ENCODE measurements at regions not wholly inside any gene's neighbourhood (a gene's known extent, or its start where the extent isn't known, plus 50 kb on each side); places are given as distances from the start of the nearest gene placed in this dataset.
"Not testable (repeated sequence)": the region's sequence is repeated elsewhere in the genome, so short reads cannot be mapped to it uniquely, and the experiment has no call there.

- no peaks in the 10 kb centered on the region for H3K79me2 ChIP-seq (ENCODE audit: control insufficient read depth, insufficient read depth, low read length, poor library complexity)
- H2AK5ac ChIP-seq (ENCODE audit: low read length), result no peak overlapping the region
- H3K14ac ChIP-seq (ENCODE audit: low read length), result no peak overlapping the region
- no peaks in the 10 kb centered on the region for H3K27me3 ChIP-seq (ENCODE audit: insufficient read depth, low read length)
- no peak overlapping the region for H3K23ac ChIP-seq (ENCODE audit: low read length)
- no peaks in the 10 kb centered on the region for H3K9me3 ChIP-seq (ENCODE audit: insufficient read depth, low read depth, low read length)
- H4K12ac ChIP-seq (ENCODE audit: low read depth, low read length), result no peak overlapping the region
- no peak for DNase-seq
- H4K91ac ChIP-seq (ENCODE audit: low read depth, low read length), result no peak overlapping the region
- H3K4me1 ChIP-seq (ENCODE audit: control insufficient read depth in 1 of 2, insufficient read depth in 2 of 2, low read length in 2 of 2), result no peaks in the 10 kb centered on the region
- no peak overlapping the region for H2AFZ ChIP-seq (ENCODE audit: insufficient read depth, low read length, poor library complexity)
- H2BK120ac ChIP-seq (ENCODE audit: insufficient read depth, low read length, poor library complexity), result no peak overlapping the region
- H2BK12ac ChIP-seq (ENCODE audit: low read length), result no peak overlapping the region
- no peak overlapping the region for H3K18ac ChIP-seq (ENCODE audit: low read length)
- H3K27ac ChIP-seq (ENCODE audit: low read depth, low read length), result no peak overlapping the region
- H3K79me1 ChIP-seq (ENCODE audit: low read length), result no peaks in the 10 kb centered on the region
- H3K36me3 ChIP-seq (ENCODE audit: control insufficient read depth in 1 of 2, insufficient read depth in 2 of 2, low read length in 2 of 2), result no peaks in the 10 kb centered on the region
- no peak overlapping the region for H3K9ac ChIP-seq (ENCODE audit: low read length)
- no peak overlapping the region for H4K8ac ChIP-seq (ENCODE audit: low read depth, low read length)
- no CpG with 5 or more reads among the region's 2 CpGs for WGBS (ENCODE audit: extremely low coverage, insufficient coverage, insufficient read length)
- H3K4ac ChIP-seq (ENCODE audit: low read depth, low read length), result no peak overlapping the region
- no peak overlapping the region for H3K4me3 ChIP-seq (ENCODE audit: low read depth, low read length)
- H2BK5ac ChIP-seq (ENCODE audit: low read depth, low read length, poor library complexity), result no peak overlapping the region
- no peak overlapping the region for H3K4me2 ChIP-seq (ENCODE audit: low read length)
These were observed 582.8 kb upstream of the CPEB2 start for GRCh38 chr4:14419516-14419915.

GRCh38 chr4:14426297-14426696 lies 576.0 kb upstream of the CPEB2 start:
- no CpG with 5 or more reads among the region's 15 CpGs for WGBS (ENCODE audit: extremely low coverage, insufficient coverage, insufficient read length)

GRCh38 chr4:14428125-14428524 lies 574.2 kb upstream of the CPEB2 start:
- no peak overlapping the region for H2BK12ac ChIP-seq (ENCODE audit: low read length)
- no peak overlapping the region for H3K9ac ChIP-seq (ENCODE audit: low read length)
- no CpG with 5 or more reads among the region's 2 CpGs for WGBS (ENCODE audit: extremely low coverage, insufficient coverage, insufficient read length)
- H2AK5ac ChIP-seq (ENCODE audit: low read length), result no peak overlapping the region
- no peak overlapping the region for H2AFZ ChIP-seq (ENCODE audit: insufficient read depth, low read length, poor library complexity)
- H3K18ac ChIP-seq (ENCODE audit: low read length), result no peak overlapping the region
- H3K9me3 ChIP-seq (ENCODE audit: insufficient read depth, low read depth, low read length), result peaks cover 2% of the 10 kb centered on the region
- no peaks in the 10 kb centered on the region for H3K79me2 ChIP-seq (ENCODE audit: control insufficient read depth, insufficient read depth, low read length, poor library complexity)
- H3K4me3 ChIP-seq (ENCODE audit: low read depth, low read length), result no peak overlapping the region
- no peak overlapping the region for H2BK5ac ChIP-seq (ENCODE audit: low read depth, low read length, poor library complexity)
- no peak overlapping the region for H4K91ac ChIP-seq (ENCODE audit: low read depth, low read length)
- no peak overlapping the region for H2BK120ac ChIP-seq (ENCODE audit: insufficient read depth, low read length, poor library complexity)
- DNase-seq, result no peak
- no peak overlapping the region for H3K4me2 ChIP-seq (ENCODE audit: low read length)
- H3K79me1 ChIP-seq (ENCODE audit: low read length), result no peaks in the 10 kb centered on the region
- H3K4ac ChIP-seq (ENCODE audit: low read depth, low read length), result no peak overlapping the region
- no peaks in the 10 kb centered on the region for H3K27me3 ChIP-seq (ENCODE audit: insufficient read depth, low read length)
- no peaks in the 10 kb centered on the region for H3K36me3 ChIP-seq (ENCODE audit: control insufficient read depth in 1 of 2, insufficient read depth in 2 of 2, low read length in 2 of 2)
- no peak overlapping the region for H3K23ac ChIP-seq (ENCODE audit: low read length)
- no peaks in the 10 kb centered on the region for H3K4me1 ChIP-seq (ENCODE audit: control insufficient read depth in 1 of 2, insufficient read depth in 2 of 2, low read length in 2 of 2)
- H4K8ac ChIP-seq (ENCODE audit: low read depth, low read length), result no peak overlapping the region
- H3K14ac ChIP-seq (ENCODE audit: low read length), result no peak overlapping the region
- no peak overlapping the region for H4K12ac ChIP-seq (ENCODE audit: low read depth, low read length)
- H3K27ac ChIP-seq (ENCODE audit: low read depth, low read length), result no peak overlapping the region

More at GRCh38 chr4:14426297-14426696, 576.0 kb upstream of the CPEB2 start:
- not testable (repeated sequence) for H4K91ac ChIP-seq (ENCODE audit: low read depth, low read length); H3K79me1 ChIP-seq (ENCODE audit: low read length); H3K36me3 ChIP-seq (ENCODE audit: control insufficient read depth in 1 of 2, insufficient read depth in 2 of 2, low read length in 2 of 2); H2BK5ac ChIP-seq (ENCODE audit: low read depth, low read length, poor library complexity); H3K18ac ChIP-seq (ENCODE audit: low read length); H3K9ac ChIP-seq (ENCODE audit: low read length); H3K14ac ChIP-seq (ENCODE audit: low read length); H3K9me3 ChIP-seq (ENCODE audit: insufficient read depth, low read depth, low read length); DNase-seq; H3K4me2 ChIP-seq (ENCODE audit: low read length); H2AK5ac ChIP-seq (ENCODE audit: low read length); H2BK120ac ChIP-seq (ENCODE audit: insufficient read depth, low read length, poor library complexity); H2AFZ ChIP-seq (ENCODE audit: insufficient read depth, low read length, poor library complexity); H3K23ac ChIP-seq (ENCODE audit: low read length); H4K8ac ChIP-seq (ENCODE audit: low read depth, low read length); H3K79me2 ChIP-seq (ENCODE audit: control insufficient read depth, insufficient read depth, low read length, poor library complexity); H3K4ac ChIP-seq (ENCODE audit: low read depth, low read length); H3K4me3 ChIP-seq (ENCODE audit: low read depth, low read length); H3K27ac ChIP-seq (ENCODE audit: low read depth, low read length); H4K12ac ChIP-seq (ENCODE audit: low read depth, low read length); H2BK12ac ChIP-seq (ENCODE audit: low read length); H3K4me1 ChIP-seq (ENCODE audit: control insufficient read depth in 1 of 2, insufficient read depth in 2 of 2, low read length in 2 of 2); H3K27me3 ChIP-seq (ENCODE audit: insufficient read depth, low read length)

- no peaks in the 10 kb centered on the region for H3K27me3 ChIP-seq (ENCODE audit: insufficient read depth, low read length)
- H3K79me2 ChIP-seq (ENCODE audit: control insufficient read depth, insufficient read depth, low read length, poor library complexity), result no peaks in the 10 kb centered on the region
- no peak overlapping the region for H3K18ac ChIP-seq (ENCODE audit: low read length)
- peaks cover under 1% of the 10 kb centered on the region for H3K9me3 ChIP-seq (ENCODE audit: insufficient read depth, low read depth, low read length)
- no peak overlapping the region for H3K9ac ChIP-seq (ENCODE audit: low read length)
- no peaks in the 10 kb centered on the region for H3K79me1 ChIP-seq (ENCODE audit: low read length)
- no peak overlapping the region for H3K4ac ChIP-seq (ENCODE audit: low read depth, low read length)
- no peak overlapping the region for H2BK12ac ChIP-seq (ENCODE audit: low read length)
- H3K27ac ChIP-seq (ENCODE audit: low read depth, low read length), result no peak overlapping the region
- no peak overlapping the region for H4K8ac ChIP-seq (ENCODE audit: low read depth, low read length)
- no peak overlapping the region for H2AK5ac ChIP-seq (ENCODE audit: low read length)
- no CpG with 5 or more reads among the region's 3 CpGs for WGBS (ENCODE audit: extremely low coverage, insufficient coverage, insufficient read length)
- no peak overlapping the region for H3K14ac ChIP-seq (ENCODE audit: low read length)
- no peaks in the 10 kb centered on the region for H3K4me1 ChIP-seq (ENCODE audit: control insufficient read depth in 1 of 2, insufficient read depth in 2 of 2, low read length in 2 of 2)
- H3K36me3 ChIP-seq (ENCODE audit: control insufficient read depth in 1 of 2, insufficient read depth in 2 of 2, low read length in 2 of 2), result no peaks in the 10 kb centered on the region
- H2BK5ac ChIP-seq (ENCODE audit: low read depth, low read length, poor library complexity), result no peak overlapping the region
- no peak overlapping the region for H2AFZ ChIP-seq (ENCODE audit: insufficient read depth, low read length, poor library complexity)
- no peak overlapping the region for H3K23ac ChIP-seq (ENCODE audit: low read length)
- no peak overlapping the region for H3K4me2 ChIP-seq (ENCODE audit: low read length)
- no peak overlapping the region for H4K91ac ChIP-seq (ENCODE audit: low read depth, low read length)
- no peak for DNase-seq
- no peak overlapping the region for H3K4me3 ChIP-seq (ENCODE audit: low read depth, low read length)
- no peak overlapping the region for H2BK120ac ChIP-seq (ENCODE audit: insufficient read depth, low read length, poor library complexity)
- no peak overlapping the region for H4K12ac ChIP-seq (ENCODE audit: low read depth, low read length)
These were observed 570.8 kb upstream of the CPEB2 start for GRCh38 chr4:14431155-14432134.

Data from trophoblast cell (in vitro differentiated cells and primary cell).